Activated CD4-positive, alpha-beta T cell treated with anti-CD3 and anti-CD28 coated beads, Interleukin-2, amount 50 U/mL, for 1 hour (primary cell): ENCODE measurements at regions not wholly inside any gene's neighbourhood (a gene's known extent, or its start where the extent isn't known, plus 50 kb on each side); places are given as distances from the start of the nearest gene placed in this dataset.

Experiments used
- DNase-seq: peaks from one replicate; pipeline ENCODE4 v3.0.0-alpha.2; 2020

DNA sequence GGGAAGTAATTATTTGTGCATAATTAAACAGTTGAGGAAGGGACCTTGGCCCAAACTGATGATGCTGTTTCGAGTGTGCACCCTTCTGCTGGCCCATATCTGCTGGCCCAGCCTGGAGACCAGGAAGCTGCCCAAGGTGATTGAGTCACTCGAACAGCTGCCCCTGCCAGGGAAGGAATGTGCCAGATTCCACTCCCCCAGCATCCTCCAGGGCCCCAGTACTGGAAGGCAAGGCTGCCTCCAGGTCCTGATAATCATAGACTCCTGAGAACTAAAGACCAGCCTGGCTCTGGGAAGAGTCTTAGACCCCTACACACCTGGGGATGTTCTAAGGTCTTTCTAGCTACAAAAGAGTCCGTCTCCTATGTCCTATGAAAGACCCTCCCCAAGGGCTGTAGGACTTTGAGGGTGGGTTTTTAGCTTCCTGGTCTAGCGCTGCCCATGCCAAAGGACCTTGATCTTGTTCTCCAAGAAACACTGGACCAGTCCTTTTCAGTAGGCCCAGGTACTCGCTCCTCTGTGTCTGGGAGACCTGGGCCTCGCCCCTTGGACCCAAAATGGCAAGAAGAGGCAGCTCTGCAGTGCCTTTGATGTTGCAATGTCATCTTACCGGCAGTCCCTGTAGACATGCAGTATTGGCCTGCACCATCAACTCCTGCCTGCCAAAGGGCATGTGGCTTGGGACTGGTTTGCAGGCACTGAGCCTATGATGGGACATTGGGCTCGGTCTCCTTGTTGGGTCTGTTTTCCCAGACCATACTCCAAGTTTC, 103.2 kb upstream of the GPR26 start:
- DNase-seq, result no peak

DNA sequence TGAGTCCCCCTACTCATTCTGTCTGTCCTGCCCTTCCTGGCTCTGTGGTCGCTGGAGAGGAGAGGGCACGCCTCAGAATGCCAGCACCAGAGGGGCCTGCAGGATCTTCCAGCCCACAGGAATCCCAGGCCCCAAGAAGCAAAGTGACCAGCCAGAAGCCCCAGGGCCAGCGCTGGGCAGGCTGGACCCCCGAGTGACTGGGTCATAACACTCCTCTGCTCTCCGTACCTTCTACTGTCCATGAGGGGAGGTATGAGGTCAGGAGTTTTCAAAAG, 102.6 kb upstream of the GPR26 start:
- no peak for DNase-seq

DNA sequence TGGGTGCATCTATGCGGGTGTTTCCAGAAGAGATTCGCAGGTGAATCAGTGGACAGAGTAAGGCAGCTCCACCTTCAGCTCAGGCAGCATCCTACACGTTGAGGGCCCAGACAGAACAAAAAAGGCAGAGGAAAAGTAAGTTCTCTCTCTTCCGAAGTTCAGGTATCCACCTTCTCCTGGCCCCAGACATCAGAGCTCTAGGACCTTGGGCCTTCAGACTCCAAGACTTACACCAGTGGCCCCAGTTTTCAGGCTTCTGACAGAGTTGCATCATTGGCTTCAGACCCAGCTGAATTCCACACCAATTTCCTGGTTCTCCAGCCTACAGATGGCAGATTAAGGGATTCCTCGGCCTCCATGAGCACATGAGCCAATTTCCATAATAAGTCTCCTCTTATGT, 102.2 kb upstream of the GPR26 start:
- no peak for DNase-seq

DNA sequence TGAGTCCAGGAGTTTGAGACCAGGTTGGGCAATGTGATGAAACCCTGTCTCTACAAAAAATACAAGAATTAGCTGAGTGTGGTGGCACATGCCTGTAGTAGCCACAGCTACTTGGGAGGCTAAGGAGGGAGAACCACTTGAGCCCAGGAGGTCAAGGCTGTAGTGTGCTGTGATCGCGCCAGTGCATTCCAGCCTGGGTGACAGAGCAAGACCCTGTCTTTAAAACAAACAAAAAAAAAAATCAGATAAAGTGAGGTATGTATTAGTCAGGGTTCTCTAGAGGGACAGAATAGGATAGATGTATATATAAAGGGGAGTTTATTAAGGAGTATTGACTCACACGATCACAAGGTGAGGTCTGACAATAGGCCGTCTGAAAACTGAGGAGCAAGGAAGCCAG, 101.5 kb upstream of the GPR26 start:
- DNase-seq, result no peak

DNA sequence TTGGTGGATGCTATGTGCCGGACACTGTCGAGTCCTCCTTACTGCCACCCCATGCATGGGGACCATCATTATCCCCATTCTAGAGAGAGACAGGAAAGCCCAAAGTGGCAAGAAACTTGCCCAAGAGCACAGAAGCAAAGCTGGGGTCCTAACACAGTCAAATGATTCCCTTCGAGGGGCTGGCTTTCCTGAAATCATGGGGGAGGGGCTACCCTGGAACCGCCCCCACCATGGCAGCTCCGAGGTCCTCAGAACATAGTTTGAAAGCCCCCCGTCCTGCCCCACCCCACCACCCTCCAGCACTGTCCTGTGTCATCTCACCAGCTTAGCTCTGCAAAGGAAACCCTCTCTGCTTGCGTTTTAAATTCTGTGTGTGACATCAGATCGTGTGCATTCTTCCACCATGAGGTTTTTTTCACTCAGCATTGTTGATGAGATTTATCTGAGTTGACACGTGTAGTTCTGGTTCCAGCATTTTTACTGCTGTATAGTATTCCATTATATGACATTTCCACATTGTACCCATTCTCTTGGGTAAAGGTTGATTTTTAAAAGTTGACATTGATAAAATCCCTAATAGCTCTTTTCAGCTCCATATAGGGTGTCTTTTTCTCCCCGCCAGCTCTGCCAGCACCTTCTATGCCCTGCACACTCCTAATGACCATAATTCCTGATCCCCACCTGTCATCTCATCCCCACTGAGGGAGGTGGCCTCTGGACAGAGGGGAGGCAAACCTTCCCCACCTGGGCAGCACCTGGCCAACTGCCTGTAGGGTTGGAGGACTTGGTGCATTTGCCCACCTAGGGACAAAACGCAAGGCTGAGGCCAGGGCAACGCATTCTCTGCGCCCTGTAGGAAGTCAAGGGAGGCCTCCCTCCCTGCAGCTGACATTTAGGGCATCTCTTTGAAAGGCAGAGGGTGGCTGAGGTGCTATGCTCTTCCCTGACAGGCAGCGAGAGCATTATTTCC, 100.2 kb upstream of the GPR26 start:
- DNase-seq, result no peak

DNA sequence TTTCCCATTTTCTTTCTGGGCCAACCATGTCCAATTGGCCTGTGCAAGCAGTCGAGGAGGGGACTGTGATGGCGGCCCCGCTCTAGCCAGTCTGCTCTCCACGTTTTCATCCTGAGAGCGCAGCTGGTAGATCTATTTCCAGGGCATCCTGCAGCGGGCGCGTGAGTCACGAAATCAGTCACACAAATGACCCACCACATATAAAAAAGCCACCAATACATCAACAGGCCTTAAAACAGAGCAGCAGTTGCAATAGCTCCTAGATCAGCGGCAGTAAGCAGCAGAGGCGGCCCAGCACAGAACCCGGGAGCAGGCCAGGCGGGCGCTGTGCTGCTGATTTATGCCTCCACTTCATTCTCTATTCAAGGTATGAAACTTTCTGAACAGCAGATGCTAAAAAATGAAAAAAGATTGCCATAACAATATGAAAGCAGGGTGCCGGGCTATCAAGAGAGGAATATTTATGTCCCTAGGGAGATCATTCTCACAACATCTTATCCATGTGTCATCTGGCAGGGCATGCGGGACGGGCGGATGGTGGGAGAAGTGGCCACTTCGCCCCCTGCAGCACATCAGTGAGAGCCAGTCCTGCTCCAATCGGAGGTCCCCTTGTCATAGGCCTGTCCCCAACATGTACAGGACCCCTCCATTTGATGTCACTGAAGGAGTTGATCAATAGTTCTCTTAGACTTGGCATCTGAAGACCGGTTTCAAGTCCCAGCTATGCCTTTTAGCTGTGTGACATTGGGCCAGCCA, 98.0 kb upstream of the GPR26 start:
- DNase-seq, result no peak

DNA sequence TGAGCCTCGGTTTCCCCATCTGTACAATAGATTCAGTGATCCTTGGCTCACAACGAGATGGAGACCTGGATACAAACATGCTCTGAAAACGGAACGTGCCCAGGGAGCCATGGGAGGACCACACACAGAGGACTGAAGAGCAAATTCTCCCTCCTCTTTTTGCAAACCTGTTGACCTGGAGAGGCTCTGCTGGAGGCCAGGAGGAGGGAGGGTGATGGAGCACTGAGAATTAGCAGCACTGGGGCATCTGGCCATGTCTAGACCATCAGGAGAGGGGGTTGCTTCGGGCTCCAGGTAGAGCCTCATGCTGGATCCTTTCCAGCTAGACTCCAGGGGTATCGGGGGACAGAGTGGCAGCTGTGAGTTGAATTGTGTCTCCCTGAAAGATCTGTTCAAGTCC, 97.4 kb upstream of the GPR26 start:
- no peak for DNase-seq

DNA sequence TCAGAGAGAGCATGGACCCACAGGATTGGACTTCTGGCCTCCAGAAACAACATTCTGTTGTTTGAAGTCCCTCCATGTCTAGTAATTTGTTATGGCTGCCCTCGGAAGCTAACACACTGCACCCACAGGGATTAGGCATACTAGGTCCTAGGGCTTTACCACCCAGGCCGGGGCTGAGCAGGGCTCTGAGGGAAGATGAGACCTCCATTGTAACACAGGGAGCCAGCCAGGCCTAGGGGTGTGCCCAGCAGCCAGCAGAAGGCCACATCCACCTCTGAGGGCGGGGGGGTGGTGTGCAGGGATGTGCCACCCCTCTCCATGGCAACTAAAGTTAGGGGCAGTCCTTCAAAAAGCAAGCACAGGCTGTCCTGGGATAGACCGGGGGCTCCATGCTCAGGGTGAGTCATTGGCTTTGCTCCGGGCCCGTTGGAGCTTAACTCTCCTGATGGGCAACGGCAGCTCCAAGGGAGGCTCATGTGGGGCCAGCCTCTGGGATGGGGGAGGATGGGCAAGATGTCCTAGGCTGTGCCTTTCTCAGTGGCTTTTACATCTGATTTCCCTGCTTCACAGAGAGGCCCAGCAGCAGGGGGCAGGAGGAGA, 96.6 kb upstream of the GPR26 start:
- no peak for DNase-seq

DNA sequence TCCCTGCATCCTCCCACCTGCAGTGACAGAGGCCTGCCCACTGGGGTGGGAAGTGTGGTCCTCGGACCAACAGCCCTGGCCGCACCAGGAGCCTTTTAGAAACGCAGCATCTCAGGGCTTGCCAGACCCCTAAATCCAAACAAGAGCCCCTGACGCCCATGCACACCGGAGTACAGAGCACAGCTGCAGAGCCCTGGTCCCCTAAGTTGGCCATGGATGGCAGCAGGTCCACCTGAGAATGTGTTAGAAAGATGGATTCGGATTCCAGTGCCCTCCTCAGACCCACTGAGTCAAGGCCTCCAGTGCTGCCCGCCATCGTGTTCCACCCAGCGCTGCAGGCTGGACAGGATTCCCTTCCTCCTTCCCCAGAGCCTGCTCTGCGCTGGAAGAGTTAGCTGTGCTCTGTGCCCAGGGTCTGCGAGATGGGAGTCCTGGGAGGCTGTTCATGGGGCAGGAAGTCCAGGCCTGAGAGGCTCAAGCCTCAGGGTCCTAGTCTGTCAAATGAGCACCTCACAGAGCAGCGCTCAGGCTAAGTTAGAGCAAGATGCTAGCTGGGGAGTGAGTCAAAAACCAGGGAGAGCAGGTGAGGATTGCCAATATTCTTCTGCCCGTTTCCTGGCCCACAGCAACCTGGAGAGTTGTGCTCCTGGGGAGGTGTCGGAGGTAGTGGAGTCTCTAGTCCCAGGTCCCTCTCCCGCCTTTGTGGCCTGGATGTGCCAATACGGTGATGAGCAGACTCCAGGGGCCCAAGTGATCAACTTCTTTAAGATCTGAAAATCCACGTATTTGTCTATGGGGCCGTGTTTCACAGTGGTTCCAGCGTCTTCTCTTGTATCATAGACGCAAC, 95.9 kb upstream of the GPR26 start:
- DNase-seq, result no peak

DNA sequence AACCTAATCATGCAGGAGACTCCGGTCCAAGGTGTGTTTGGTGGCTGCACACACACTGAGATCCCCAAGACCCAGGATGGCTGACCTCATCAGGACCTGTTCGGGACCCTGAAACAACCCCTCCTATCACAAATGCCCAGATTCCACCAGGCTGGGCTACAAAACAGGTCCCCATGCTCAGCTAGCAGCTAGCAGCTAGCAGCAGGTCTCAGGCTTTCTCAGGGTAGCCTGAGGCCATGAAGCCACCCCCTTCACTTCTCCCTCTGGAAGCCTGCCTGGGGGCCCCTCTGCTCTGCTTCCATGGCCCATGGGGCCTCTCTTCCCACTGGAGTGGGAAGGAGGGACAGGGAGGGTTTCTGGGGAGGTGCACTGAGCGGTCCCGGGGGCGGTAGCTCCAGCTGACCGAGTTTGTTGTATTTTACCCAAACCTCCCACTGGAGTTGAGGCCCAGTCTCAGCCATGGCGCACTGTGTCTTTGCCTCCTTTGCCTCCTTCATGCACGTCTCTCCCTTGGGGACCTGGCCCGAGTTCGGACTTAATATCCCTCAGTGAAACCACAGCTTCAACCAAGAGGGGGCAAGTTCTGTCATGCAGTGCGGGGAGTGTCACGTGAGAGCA, 95.1 kb upstream of the GPR26 start:
- no peak for DNase-seq

DNA sequence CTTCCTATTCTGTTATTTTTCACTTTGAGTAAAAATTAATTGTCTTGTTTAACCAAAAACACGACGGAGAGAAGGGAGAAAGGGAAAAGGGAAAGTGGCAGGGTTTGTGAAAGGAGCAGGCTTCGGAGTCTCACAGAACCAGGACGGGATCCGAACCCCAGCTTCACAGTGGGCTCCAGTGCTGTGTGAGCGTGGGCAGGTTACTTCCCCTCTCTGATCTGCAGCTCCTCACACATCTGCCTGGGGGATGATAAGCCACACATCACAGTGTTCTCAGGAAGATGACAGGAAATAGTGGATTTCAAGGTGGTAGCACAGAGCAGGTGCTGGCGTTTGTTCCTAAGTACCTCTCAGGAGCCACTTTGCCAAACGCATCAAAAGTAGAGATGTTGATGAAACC, 94.2 kb upstream of the GPR26 start:
- DNase-seq, result no peak

DNA sequence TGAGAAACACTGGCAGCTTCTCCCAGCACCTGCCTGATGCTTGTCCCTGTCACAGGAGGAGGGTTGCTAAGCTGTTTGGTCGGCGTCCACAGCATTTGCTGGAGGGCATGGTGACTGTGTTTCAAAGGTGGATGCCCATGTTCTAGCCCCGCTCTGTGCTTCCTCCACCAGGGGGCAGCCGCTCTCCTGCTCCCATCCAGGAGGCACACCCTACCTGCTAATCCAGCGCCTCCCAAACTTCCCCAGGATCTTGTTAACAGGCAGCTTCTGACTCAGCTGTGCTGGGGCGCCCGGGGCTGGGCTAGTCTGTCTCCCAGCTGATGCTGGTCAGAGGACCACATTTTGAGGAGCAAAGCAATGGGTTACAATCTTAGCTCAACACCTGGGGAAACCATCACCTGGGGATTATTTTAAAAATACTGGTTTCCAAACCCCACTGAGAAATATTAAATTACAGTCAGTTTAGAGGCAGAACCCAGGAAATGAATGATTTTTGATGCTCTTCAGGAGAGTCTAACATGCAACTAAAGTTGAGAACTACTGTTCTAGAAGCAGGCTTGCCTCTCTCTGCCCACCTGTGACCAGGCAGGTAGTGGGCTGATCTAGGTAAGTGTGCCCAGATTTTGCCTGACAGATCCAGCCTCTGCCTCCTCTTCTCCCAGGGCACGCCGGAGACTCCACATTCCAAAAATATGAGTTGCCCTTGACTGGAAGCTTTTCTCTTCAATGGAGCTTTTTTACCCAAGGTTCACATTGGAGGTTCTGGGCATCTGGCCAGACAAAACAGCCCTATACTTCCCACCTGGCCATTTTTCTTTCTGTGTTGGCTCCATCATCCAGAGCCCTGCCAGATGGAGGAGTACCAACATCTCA, 92.7 kb upstream of the GPR26 start:
- DNase-seq, result peak; percentile 33

DNA sequence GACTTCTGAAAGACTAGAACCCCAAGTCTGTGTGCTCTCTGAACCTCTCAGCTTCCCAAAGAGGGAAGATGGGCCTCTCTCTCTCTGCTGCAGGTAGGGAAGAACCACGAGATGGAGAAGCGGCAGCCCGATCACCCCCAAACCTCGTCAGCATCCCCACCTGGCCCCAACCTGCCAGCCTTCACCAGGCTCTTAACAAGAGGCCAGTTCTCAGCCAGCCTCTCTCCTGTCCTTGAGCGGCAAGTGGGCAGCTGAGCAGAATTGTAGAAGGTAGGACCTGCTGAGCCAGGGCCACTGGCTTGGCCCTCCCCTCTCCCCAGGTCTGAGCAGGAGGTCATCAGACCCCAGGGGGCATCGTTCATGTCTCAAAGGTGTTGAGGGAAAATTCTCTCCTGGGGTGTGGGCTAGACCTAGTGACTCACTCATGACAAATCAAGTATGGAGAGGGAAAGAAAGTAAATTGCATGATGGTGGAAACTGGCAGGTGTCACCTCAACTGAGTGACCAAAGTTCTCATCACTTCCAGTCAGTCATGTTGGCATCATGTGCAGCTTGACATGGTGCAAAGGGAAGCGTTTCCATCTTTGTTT, 92.0 kb upstream of the GPR26 start:
- no peak for DNase-seq

DNA sequence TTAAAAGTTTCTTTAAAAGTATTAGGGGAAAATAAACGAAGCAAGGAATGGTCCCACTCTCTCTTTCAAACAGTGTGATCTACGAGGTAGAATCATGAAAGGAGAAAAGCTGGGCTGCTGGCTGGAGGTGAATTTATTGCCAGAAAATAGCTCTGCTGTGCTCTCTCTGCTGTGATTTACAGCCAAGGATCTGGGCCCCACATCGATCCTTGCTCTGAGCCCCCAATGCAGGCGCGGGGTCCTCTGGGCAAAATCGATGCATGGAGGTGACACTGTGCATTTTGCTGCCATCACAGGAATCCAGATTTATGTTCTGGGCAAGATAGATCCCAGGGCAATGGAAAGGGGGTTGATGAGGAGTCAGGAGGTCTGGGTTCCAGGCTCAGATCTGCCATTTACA, 91.0 kb upstream of the GPR26 start:
- DNase-seq, result no peak

DNA sequence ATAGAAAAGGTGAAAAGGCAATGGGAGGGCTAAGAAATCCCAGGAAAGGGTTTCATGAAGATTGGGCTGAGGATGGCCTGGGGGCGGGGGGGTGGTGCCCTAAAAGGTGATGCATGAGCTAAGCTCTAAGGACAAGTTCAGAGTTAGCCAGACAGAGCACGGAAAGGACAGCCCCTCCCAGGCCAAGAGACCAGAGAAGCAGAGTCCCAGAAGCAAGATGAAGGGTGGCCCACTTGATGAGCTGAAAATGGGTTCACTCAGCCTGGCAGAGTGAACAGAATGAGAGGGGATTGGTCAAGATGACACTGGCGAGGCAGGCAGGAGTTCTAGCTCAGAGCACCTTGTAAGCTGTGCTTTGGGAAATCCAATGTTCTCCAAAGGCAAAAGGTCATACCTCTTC, 89.4 kb upstream of the GPR26 start:
- DNase-seq, result no peak

DNA sequence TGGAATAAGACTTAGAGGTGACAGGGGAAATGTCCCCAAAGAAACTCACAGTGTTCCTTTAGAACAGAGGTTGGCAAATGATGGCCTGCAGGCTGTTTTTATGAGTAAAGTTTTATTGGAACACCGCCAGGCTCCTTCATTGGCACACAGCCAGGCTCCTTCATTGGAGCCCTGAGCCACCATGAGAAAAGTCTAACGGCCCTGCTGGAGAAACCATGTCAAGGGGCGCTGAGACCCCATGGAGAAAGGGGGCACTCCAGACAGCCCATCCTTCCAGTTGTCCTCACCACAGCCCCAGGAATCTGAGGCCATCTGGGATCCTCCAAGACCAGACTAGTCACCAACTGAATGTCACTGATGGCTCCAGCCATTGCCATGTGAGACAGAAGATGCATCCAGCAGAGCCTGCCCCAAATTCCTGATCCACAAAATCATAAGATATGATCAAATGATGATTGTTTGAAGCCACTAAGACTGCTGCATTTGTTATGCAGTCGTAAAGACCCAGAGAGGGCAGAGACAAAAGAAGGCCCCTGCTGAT, 88.2 kb upstream of the GPR26 start:
- no peak for DNase-seq

DNA sequence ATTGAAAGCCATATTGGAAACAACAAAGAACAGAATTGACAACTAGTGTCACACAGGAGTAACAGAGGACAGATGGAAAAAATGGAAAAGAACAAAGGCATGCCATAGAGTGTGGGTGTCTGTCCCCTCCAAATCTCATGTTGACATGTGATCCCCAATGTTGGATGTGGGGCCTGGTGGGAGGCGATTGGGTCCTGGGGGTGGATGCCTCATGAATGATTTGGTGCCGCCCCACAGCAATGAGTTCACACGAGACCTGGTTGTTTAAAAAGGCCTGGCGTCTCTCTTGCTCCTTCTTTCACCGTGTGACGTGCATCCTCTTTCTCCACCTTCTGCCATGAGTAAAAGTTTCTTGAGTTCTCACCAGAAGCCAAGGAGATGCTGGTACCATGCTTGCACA, 87.4 kb upstream of the GPR26 start:
- no peak for DNase-seq

DNA sequence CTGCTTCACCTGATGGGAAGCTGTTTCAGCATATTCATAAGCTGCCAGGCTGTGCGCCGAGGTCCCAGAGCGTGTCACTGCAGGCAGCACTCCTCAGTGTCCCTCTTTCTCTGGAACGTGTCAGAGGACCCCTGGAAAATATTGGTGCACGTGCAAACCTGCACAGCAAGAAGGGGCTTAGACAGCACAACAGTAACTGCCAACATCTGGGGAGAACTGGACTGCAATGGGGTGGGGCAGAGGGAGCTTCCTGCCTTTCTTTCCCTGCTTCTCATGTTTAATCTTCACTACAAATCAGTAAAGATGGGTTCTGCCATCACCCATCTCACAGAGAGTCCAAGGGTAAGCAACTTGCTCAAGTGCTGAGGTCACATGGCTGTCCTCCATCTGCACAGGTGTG, 86.5 kb upstream of the GPR26 start:
- DNase-seq, result no peak

DNA sequence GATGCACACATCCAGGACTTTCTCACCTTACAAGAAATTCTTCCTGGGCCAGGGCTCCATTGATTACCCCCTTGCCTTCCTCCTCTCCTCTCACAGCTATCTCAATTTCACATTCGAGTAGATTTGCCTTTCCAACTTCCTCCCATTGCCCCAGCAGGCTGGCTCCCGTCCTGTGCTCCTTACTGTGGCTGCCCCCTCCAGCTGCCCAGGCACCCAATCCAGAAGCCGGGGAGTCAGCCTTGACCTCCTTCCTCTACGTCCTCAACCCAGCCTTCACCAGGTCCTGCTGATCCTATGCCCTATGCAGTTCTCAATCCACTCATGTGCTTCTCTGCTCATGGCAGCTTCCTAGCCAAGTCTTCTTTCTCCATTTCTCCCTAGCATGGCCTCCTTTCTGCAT, 85.7 kb upstream of the GPR26 start:
- no peak for DNase-seq

DNA sequence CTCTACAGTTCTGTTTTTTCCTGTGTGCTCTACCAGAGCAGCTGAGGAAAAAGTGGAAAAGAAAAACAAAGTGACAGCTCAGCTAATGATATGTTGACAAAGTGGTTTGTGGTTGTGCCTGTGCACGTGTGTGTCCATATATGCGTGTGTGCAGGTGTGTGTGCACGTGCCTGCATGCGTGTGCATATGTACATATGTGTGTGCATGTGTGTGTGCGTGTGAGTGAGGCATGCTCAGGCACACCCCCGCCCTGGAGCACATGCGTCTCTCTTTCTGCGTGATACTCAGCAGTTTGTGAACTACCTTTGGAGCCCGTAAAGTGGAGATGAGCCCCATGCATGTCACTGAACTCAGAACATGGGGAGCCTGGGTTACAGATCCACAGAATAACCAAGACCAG, 84.5 kb upstream of the GPR26 start:
- no peak for DNase-seq
